HG02763 (cell line): ENCODE measurements at regions not wholly inside any gene's neighbourhood (a gene's known extent, or its start where the extent isn't known, plus 50 kb on each side); places are given as distances from the start of the nearest gene placed in this dataset.

Experiments
- ATAC-seq: cut with Tn5 transposase; IDR thresholded peaks from one replicate; pipeline ENCODE4 v1.9.1; 2021; ENCODE audit warnings: mild to moderate bottlenecking, moderate library complexity; ENCODE audit not compliant: unreplicated experiment

DNA sequence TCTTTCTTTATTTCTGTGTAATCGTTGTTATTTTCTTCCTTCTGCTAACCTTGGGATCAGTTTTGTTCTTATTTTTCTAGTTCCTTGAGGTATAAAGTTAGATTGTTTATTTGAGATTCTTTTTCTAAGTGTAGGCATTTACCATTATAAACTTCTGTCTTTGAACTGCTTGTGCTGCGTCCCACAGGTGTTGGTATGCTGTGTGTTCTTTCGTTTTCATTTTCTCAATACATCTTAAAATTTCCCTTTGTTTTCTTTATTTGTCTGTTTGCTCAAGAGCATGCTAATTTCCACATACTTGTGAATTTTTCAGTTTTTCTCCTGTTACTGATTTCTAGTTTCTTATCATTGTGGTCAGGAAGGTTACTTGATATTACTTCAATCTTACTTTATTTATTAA is 873.8 kb upstream of the GCFC2 start:
- no peak for ATAC-seq

DNA sequence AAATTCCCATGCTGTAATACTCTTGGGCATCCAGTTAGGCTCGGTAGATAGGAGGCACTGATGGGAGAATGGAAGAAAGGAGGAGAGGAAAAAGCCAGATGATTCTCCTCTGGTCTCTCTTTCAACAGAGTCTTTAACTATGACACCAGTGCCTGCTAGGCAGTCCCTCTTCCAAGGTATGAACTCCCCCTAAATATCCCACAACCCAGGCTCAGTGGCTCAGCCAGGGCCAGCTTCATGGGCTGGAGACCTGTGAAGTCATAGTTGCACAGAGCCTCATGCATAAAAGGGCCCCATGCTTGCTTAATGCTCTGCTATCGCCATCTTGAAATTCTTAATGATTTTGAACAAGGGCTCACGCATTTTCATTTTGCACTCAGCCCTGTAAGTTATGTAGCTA is 869.2 kb upstream of the GCFC2 start:
- ATAC-seq = no peak

DNA sequence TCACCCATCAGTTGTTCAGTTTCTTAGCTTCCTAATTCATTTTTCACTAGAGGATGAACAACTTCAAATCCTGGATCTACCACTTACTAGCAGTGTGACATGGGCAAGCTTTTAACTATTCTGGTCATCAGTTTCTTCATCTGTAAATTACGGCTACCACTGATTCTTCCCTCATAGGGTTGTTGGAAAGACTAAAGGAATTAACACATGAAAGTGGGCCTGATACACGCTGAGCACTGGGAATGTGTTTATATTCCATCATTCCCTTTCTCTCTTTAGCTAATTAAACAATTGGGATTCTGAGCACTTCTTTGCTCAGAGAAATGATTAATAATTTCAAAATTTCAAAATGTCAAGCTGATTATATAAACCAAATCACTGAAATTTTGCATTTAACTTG is 862.3 kb upstream of the GCFC2 start:
- no peak for ATAC-seq

DNA sequence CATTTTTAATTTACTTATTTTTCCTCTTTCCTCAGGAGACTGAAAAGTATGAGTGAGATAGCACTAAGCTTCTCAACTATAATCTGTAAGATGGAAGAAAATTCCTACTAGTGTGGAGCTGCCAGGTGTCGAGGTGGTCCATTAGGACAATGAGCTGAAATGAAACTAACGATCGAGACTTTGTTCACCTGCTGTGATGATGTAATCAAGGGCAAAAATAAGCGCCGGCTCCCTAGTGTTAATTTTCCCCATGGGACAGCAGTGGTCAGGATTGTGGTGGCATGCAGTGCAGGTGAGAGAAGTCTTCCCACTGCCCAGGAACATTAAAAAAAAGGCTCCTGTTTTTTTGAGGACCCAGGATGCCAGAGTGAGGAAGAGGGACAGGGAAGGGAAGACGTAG is 859.1 kb upstream of the GCFC2 start:
- no peak for ATAC-seq

DNA sequence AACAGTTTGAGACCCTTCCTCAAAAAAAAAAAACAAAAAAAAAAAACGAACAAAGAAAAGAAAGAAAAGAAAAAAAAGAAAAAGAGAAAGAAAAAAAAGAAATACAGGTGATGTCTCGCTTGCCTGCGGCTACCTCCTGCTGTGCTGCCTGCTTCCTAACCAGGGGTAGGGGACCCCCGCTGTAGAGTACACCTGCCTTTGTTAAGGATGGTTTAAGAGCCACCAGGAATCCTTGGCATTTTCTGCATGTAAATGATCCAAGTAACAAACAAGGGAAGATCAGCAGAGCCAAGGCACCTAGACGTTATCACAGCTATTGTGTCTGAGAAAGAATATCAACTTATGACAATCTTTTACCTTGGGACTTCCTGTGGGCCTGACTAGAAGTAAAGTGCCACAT is 856.8 kb upstream of the GCFC2 start:
- no peak for ATAC-seq

DNA sequence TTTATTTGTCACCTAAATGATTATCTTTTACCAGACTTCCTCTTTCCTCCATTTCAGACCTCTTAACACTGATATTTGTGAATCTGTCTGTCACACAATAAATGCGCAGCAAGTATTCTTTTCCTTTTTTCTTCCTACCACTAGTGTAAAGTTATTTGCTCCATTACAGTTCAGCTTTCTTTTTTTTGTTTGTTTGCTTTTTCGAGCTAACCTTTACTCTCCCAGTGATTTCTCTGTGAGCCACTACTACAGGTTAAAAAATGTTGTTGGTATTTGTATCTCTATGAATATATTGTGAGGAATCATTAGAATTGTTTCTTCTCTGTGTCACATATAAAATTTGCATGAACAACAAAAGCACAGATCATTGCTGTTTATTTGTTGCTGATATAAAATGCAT is 854.0 kb upstream of the GCFC2 start:
- no peak for ATAC-seq

DNA sequence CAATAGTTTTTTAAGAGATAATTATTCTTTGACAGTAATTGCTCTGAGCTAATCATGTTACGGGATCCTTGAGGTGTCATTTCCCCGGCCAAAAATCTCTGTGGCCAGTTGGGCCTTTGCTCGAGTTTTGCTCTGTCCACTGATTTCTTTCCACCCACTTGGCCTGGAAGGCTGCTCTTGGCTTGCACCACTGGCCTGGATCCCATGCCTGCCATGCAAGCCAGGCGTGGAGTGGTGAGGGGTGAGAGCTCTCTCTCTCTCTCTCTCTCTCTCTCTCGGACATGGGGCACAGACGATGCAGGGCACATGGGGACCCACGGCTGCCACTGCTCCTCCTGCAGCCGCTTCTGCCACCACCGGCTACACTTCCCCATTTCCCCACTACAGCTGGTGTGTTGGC is 853.0 kb upstream of the GCFC2 start:
- ATAC-seq = no peak

DNA sequence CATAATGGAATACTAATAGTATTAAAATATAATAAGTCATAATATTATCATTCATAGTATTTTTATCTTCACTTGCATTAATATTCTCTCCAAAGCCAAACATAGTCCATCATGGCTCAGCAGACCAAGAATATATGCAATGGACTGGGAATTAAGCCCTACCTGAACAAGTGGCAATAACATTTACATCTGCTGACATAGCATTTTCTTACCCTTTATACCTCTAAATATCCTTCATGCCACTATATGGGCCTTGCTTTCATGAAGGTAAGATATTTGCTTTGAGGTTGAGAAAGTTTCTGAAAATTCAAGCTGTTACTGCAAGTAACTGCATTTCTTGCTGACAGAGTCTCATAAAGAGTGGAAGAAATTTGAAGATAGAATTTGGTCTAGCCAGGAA is 847.4 kb upstream of the GCFC2 start:
- no peak for ATAC-seq

DNA sequence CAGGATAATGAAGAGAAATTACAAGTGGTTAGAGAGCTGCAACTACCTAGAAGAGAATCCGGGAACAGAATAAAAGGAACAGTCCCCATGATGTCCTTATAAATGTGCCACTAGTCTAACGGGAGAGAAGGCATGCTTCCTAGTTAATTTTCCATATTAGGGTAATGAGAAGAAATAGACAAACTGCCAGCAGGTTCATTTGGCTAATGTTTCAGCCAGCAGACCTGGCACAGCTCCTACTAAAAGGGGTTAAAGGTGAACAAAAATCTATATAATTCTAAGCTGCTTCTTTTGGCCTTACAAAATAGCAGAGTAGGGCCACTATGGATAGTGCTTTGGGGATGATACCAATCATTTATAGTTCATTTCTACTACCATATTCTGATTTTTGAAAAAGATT is 845.3 kb upstream of the GCFC2 start:
- no peak for ATAC-seq

DNA sequence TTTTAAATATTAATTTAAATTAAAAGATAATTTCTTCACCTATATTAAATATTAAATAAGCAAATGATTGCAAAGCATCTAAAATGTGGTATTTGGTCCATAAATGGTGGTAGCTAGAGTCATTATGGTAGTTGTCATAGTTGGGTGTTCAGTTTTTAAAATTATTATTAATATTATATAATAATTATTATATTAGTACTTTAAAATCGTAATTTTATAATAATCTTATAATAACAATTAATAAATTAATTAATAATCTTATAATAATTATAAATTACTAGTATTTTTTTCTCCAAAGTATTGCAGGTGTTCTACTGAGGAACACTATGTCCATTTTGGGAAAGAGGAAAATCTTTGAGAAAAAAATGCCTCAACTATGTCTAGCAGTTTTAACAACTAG is 835.5 kb upstream of the GCFC2 start:
- no peak for ATAC-seq

DNA sequence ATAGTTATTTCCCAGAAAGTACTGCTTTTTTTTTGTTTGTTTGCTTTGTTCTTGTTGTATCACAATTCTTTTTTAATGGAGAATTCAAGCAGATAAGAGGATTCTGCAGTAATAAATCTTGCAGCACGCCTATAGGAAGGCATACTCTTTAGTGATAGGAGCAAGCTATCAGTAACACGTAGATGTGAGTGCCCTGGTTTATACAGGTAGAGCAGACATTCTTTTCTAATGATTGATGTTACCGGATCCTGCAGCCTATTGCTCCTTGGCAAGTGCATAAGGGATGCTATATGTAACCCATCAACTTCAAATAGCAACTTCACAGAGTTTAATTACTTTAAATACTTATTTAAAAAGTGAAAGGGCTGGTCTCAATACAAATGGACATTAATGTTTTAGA is 834.2 kb upstream of the GCFC2 start:
- ATAC-seq = no peak

DNA sequence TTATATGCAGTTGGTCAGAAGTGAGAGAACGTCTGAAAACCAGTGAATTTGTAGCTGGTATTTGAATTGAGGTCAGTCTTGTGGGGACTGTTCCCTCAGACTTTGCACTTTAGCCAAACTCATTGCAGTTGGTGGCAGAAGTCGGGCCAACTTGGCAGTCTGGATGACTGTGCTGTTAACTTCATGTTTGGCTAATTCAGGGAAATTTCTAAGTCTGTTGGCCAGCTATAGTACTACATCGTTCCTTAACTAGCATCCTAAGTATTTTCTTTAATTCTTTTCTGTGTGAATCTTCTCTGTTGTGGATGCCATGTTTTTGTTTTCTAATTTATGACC is 806.8 kb upstream of the GCFC2 start:
- ATAC-seq = no peak

DNA sequence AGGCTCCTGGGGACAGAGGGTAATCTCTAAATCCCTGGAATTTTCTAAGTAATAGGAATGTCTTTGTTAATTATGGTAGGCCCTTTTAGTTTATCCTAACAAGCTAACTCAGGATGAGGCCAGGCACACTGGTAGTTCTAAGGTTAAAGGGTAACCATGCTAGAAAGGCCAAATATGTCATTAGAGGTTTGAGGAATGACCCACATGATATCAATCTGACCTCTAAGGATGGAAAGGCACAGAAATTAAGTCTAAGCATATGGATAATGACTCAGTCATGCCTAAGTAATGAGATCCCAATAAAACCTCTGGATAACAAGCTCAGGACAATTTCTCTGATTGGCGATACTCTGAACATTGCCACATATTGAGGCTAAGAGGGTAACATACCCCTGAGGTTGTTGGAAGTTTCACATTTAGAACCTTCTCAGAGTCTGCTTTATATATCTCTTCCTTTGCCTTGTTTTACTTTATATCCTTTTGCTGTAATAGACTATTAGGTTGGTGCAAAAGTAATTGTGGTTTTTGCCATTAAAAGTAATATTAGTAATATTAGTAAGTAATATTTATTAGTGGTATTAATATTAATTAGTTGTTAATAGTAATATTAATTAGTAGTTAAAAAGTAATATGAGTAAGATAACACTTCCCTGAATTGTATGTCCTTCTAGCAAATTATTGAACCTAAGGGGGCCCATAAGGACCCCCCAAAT is 806.3 kb upstream of the GCFC2 start:
- no peak for ATAC-seq

DNA sequence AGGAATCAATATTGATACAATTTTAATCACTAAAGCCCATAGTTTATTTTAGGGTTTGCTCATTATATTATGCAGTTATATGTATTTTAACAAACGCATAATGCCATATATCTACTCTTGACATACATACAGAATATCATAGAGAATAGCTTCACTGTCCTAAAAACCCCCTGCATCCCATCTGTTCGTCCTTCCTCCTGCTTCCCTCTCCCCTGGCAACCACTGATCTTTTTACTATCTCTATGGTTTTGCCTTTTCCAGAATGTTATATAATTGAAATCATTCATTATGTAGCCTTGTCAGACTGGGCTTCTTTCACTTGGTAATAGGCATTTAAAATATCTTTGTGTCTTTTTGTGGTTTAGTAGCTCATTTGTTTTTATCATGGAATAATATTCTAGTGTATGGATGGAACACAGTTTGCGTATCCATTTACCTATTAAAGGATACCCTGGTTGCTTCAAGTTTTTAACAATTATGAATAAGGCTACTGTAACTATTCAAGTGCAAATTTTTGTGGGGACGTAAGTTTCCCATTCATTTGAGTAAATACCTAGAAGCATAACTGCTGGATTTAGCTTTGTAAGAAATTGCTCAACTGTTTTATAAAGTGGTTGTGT is 801.6 kb upstream of the GCFC2 start:
- ATAC-seq = no peak

DNA sequence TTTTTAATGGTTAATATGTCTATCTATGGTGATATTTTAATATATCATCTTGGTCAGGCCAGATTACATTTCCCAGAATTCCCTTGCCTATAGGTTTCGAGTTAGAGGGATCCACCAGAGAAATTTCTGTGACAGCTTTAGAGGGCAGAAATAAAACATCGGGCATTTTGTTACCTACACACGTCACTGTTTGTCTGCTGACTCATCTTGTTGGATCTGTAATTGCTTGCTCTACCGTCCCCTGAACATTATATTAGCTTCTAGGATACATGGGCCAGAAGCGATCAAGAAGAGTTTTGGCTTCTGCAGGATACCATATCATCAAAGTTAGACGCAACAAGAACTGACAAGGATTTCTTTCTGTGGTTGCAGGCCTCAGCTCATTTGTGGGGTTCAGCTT is 795.8 kb upstream of the GCFC2 start:
- no peak for ATAC-seq

DNA sequence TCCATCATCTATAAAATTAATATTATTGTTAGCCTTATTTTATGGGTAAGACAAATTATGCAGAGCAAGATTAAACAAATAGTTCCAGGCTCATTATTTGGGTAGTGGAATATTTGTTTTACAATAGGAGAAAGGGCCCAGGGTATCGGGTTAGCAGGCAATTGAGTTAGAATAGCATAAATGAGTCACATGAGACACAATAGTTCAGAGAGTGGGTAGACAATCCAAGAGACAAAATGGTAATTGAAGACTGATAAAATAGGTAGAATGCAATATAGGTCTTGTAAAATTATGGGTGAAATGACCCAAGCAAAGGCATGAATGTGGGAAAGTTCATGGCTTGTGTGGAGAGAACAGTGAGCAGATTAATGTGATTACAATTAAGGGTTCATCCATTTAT is 790.9 kb upstream of the GCFC2 start:
- no peak for ATAC-seq

DNA sequence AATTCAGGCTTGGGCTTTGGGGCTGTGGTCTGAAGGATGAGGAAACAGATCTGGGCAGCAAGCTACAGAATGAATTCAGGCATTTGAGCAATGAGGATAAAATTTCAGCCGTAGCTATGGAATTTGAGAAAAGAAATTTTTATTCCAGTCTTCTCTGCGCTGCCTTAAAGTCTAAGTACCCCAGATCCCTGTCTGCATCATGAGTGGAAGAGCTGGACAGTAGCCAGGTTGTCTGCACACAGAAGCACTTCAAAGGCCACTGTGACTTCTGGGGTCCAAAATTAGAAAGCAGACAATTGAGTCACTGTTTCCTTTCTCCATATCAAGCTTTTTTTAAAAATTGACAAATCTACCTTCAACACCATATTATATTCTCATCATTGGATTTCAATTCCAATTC is 787.6 kb upstream of the GCFC2 start:
- no peak for ATAC-seq

DNA sequence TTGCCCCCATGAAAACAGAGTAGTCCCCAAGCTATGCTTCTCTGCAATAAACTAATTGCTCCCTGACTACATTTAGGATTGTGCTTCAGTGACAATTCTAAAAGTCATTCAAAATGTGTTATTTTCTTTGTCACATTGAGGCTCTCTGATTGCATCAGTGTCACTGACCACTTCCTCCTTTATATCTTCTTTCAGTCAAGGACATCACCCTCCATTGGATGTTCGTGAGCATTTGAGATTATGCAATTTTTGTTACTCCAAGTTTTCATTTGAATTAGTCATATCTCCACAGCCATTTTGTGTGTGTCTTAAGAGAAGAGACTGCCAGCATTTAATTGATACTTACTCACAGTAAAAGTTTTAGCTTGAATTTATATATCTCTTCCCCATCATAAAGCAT is 780.8 kb upstream of the GCFC2 start:
- ATAC-seq = no peak

DNA sequence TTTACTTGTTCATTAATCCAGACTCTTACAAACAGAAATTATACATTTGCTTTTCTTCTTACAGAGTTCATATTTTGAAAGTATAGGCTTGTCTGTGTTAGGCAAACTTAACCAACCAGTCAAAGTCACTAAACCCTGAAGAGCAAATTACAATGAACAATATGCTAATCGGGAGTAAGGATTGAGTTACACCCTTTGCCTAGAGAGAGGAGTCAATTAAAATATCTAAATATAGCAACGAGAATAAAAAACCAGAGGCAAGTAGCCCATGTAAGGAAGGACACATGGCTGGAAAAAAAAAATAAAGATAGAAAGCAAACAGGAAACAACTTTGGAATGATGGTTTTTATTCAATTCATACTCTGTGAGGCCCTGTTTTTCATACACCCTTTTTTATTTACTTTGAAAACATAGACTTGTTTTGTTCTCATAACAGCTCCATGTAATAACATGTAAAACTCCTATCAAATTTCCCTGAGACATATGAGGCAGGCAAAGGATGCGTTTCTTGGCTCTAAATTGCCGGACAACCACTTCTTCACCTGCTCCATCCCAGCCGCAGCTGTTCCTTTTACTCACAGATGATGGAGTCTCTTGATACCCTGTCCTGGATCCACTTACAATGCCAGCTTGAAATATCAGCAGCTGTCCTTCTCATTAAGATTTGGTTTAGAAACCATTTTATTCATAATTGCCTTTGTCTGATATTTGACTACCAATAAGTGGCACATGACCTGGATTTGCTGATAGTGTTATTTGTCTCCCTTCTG is 767.7 kb upstream of the GCFC2 start:
- no peak for ATAC-seq

DNA sequence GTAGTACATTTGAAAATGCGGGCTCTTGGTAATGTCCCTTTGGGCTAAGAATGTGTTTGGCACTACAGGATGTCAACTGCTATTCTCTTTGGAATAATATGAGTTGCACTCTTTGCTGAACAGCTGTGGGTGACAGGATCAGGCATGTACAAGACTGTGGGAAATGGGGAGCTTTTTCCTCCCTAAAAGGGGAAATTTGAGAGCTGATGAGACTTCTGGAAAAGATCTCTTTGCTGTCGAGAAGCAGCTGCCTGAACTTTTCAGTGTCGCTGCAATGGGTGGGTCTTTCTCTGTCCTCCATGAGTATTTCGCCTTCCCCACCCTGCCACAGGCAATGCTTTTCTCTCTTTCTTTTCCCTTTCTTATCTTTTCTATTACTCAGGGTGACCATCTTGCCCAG is 762.2 kb upstream of the GCFC2 start:
- ATAC-seq = no peak

DNA sequence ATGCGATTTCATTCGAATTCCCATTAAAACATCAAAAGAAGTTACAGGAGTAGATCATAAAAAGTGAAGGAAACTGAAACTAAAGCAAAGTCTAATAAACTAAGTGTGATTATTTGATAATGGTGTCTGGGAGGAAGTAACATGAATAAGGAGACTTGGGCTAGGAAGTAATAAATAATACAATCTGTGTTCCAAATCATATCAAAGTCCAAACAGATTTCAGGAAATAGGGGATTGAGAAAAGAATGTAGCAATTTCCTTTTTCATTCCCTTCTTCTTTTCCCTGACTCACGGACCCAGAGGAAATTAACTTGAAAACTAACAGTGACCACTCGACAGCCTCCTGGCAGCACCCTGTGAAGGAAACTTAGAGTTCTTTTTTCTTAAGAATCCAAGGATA is 758.4 kb upstream of the GCFC2 start:
- no peak for ATAC-seq

DNA sequence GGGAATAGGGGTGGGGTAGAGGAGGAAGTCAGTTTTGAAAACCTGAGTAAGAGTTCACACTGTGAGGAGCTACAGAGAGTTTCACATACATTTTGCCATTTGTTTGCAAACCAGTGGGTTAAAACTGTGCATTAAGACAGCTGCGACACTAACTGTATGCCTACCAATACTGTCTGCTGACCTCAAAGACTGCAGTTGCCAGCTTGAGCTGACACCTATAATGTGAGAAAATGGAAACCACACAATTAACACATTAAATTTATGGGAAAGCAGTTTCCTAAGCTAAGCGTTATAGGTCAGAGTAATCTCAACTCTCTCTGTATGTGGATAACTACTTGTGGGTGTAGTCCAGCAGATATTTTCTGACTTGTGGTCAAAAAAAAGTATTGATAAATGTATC is 756.6 kb upstream of the GCFC2 start:
- no peak for ATAC-seq

DNA sequence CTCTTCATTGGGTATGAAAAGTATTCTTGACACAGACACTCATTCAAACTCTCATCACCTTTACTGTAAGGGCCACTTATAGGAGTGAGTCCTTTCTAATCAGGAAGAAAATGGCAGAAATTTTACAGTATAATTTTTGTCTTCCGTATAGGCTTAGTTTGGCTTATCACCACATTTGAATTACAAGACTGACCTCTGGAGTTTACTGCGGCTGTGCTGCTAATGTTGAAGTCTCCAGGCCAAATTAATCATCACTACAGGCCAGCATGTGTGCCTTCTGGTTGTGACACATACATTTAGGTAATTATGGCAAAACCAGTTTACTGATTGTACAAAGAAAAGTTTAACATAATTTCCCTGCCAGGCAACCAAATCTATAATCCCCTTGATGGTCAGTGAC is 753.6 kb upstream of the GCFC2 start:
- no peak for ATAC-seq
